Type B pancreatic cell (in vitro differentiated cells): ENCODE measurements at regions not wholly inside any gene's neighbourhood (a gene's known extent, or its start where the extent isn't known, plus 50 kb on each side); places are given as distances from the start of the nearest gene placed in this dataset.

Source experiments
- DNase-seq: peaks from one replicate; pipeline ENCODE4 v3.0.0; 2021; ENCODE audit warnings: mixed read lengths; ENCODE audit not compliant: unreplicated experiment; ENCODE audit errors: extremely low spot score
- H3K27ac Mint-ChIP-seq: 2 replicates; pipeline ENCODE4 v1.8.0; 2021; ENCODE audit warnings: mild to moderate bottlenecking, mixed read lengths
- H3K27me3 Mint-ChIP-seq: 2 replicates; pipeline ENCODE4 v1.8.0; 2021; ENCODE audit warnings: mixed read lengths
- H3K36me3 Mint-ChIP-seq: 2 replicates; pipeline ENCODE4 v1.8.0; 2021; ENCODE audit warnings: mixed read lengths
- H3K4me1 Mint-ChIP-seq: one replicate; pipeline ENCODE4 v1.8.0; 2021; ENCODE audit warnings: mixed read lengths; ENCODE audit not compliant: unreplicated experiment
- H3K4me3 Mint-ChIP-seq: 2 replicates; pipeline ENCODE4 v1.8.0; 2021; ENCODE audit warnings: mild to moderate bottlenecking, mixed read lengths
- H3K9me3 Mint-ChIP-seq: 2 replicates; pipeline ENCODE4 v1.8.0; 2021; ENCODE audit warnings: mixed read lengths
- CTCF ChIP-seq: fragments of 200-600 bp; sonication (generic); conservative IDR thresholded peaks from 2 replicates; pipeline ENCODE4 v1.5.0; 2021; ENCODE audit warnings: antibody characterized with exemption, mild to moderate bottlenecking

GRCh38 chr16:86378128-86378527 lies 132.2 kb upstream of the FOXF1 start:
- H3K27me3 Mint-ChIP-seq, result peaks cover 67% of the 10 kb centered on the region
- H3K27ac Mint-ChIP-seq, result no peak overlapping the region
- no peak for TF ChIP-seq CTCF
- H3K4me1 Mint-ChIP-seq, result peaks cover 26% of the 10 kb centered on the region
- no peak for DNase-seq
- H3K36me3 Mint-ChIP-seq, result no peaks in the 10 kb centered on the region
- H3K9me3 Mint-ChIP-seq, result no peaks in the 10 kb centered on the region
- H3K4me3 Mint-ChIP-seq, result no peak overlapping the region

- no peaks in the 10 kb centered on the region for H3K9me3 Mint-ChIP-seq
- H3K27me3 Mint-ChIP-seq, result peaks cover 66% of the 10 kb centered on the region
- H3K27ac Mint-ChIP-seq, result no peak overlapping the region
- DNase-seq, result no peak
- no peak overlapping the region for H3K4me3 Mint-ChIP-seq
- H3K4me1 Mint-ChIP-seq, result peaks cover 34% of the 10 kb centered on the region
- no peak for TF ChIP-seq CTCF
- H3K36me3 Mint-ChIP-seq, result no peaks in the 10 kb centered on the region
Observed at GRCh38 chr16:86378831-86379504, 131.4 kb upstream of the FOXF1 start.

GRCh38 chr16:86379505-86379846 lies 130.9 kb upstream of the FOXF1 start:
- no peak for TF ChIP-seq CTCF
- Mint-ChIP-seq H3K27ac (no peak overlapping the region), H3K4me1 (peaks cover 35% of the 10 kb centered on the region), H3K27me3 (peaks cover 66% of the 10 kb centered on the region), H3K9me3 (no peaks in the 10 kb centered on the region), H3K36me3 (no peaks in the 10 kb centered on the region), H3K4me3 (no peak overlapping the region)
- no peak for DNase-seq

- no peak overlapping the region for H3K4me3 Mint-ChIP-seq
- H3K27me3 Mint-ChIP-seq, result peaks cover 60% of the 10 kb centered on the region
- TF ChIP-seq CTCF, result no peak
- peaks cover 35% of the 10 kb centered on the region for H3K4me1 Mint-ChIP-seq
- no peaks in the 10 kb centered on the region for H3K9me3 Mint-ChIP-seq
- DNase-seq, result no peak
- H3K36me3 Mint-ChIP-seq, result no peaks in the 10 kb centered on the region
- H3K27ac Mint-ChIP-seq, result no peak overlapping the region
Observed at GRCh38 chr16:86380030-86380429, 130.3 kb upstream of the FOXF1 start.

GRCh38 chr16:86381491-86381890 lies 128.8 kb upstream of the FOXF1 start:
- peaks cover 52% of the 10 kb centered on the region for H3K27me3 Mint-ChIP-seq
- no peaks in the 10 kb centered on the region for H3K9me3 Mint-ChIP-seq
- H3K4me3 Mint-ChIP-seq, result no peak overlapping the region
- no peak for TF ChIP-seq CTCF
- H3K27ac Mint-ChIP-seq, result no peak overlapping the region
- H3K4me1 Mint-ChIP-seq, result peaks cover 31% of the 10 kb centered on the region
- H3K36me3 Mint-ChIP-seq, result no peaks in the 10 kb centered on the region
- no peak for DNase-seq
